GM12878 (cell line): ENCODE measurements at regions not wholly inside any gene's neighbourhood (a gene's known extent, or its start where the extent isn't known, plus 50 kb on each side); places are given as distances from the start of the nearest gene placed in this dataset.

Experiments used
- ATF3 ChIP-seq: IDR thresholded peaks from 2 replicates; pipeline ENCODE4 v1.6.1; 2011; ENCODE audit warnings: low read depth, mild to moderate bottlenecking, low read length, moderate library complexity, borderline replicate concordance; ENCODE audit errors: extremely low read depth
- CREM ChIP-seq: IDR thresholded peaks from 2 replicates; pipeline ENCODE4 v1.6.1; 2014; ENCODE audit warnings: antibody characterized with exemption, low read depth
- CTCF ChIP-seq, 3 experiments: IDR thresholded peaks in 2 of 3; conservative IDR thresholded peaks in 1 of 3; 2 replicates each; pipeline ENCODE4 v1.5.1; 2011; ENCODE audit warnings: low read depth in 3 of 3, low read length in 3 of 3, mild to moderate bottlenecking in 3 of 3, control low read depth in 2 of 3, moderate library complexity in 2 of 3, inconsistent platforms in 1 of 3, mixed read lengths in 1 of 3; ENCODE audit not compliant: control insufficient read depth in 2 of 3, insufficient read depth in 1 of 3; ENCODE audit errors: extremely low read depth in 1 of 3
- HDAC2 ChIP-seq: fragments of 200-600 bp; sonication (generic); IDR thresholded peaks from 2 replicates; pipeline ENCODE4 v1.6.1; 2017
- MYC ChIP-seq: IDR thresholded peaks from 2 replicates; pipeline ENCODE4 v1.6.1; 2011; ENCODE audit warnings: mild to moderate bottlenecking, low read length, moderate library complexity, inconsistent platforms; ENCODE audit not compliant: insufficient read depth, insufficient replicate concordance, insufficient read length, severe bottlenecking
- POLR2A ChIP-seq: IDR thresholded peaks from 2 replicates; pipeline ENCODE4 v1.6.1; 2011; ENCODE audit warnings: low read depth, mild to moderate bottlenecking, low read length
- POLR2AphosphoS5 ChIP-seq: IDR thresholded peaks from 2 replicates; pipeline ENCODE4 v1.6.1; 2011; ENCODE audit warnings: mild to moderate bottlenecking, low read length, inconsistent platforms
- RFX5 ChIP-seq: IDR thresholded peaks from 2 replicates; pipeline ENCODE4 v1.6.1; 2011; ENCODE audit warnings: low read depth, low read length, improper control_type of control experiment
- SMARCA5 ChIP-seq: fragments of 450-650 bp; IDR thresholded peaks from 2 replicates; pipeline ENCODE4 v1.6.1; 2017; ENCODE audit warnings: mild to moderate bottlenecking

GRCh38 chr12:74242088-74242487, 295.5 kb upstream of the ATXN7L3B start:
- TF ChIP-seq MYC (no peak), POLR2AphosphoS5 (no peak), SMARCA5 (no peak), POLR2A (no peak), ATF3 (no peak), HDAC2 (no peak), RFX5 (no peak), CREM (no peak), CTCF (IDR thresholded peaks at IDR 0.05 in 2 of 3, conservative IDR thresholded peaks at IDR 0.05 in 1 of 3; ENCODE audit: control insufficient read depth in 2 of 3, extremely low read depth in 1 of 3, insufficient read depth in 1 of 3, low read depth in 3 of 3, low read length in 3 of 3) (no peak)
